NCI-H1694 (cell line): ENCODE measurements at regions not wholly inside any gene's neighbourhood (a gene's known extent, or its start where the extent isn't known, plus 50 kb on each side); places are given as distances from the start of the nearest gene placed in this dataset.
A peak's percentile ranks its signal among the peaks of the same experiment; 100 is the strongest.

Experiments used
- DNase-seq: peaks from one replicate; lab custom pipeline; 2025; lab: John Stamatoyannopoulos, UW

GRCh38 chr16:64826374-64826773 is 295.5 kb downstream of the CDH11 start:
- DNase-seq, result no peak

- peak; percentile 81 for DNase-seq
These were observed 298.3 kb downstream of the CDH11 start for GRCh38 chr16:64823481-64824075.

GRCh38 chr16:64809876-64810629 is 311.8 kb downstream of the CDH11 start:
- DNase-seq, result no peak

GRCh38 chr16:64808474-64808873 is 313.4 kb downstream of the CDH11 start:
- DNase-seq, result no peak

GRCh38 chr16:64791756-64792155 is 330.1 kb downstream of the CDH11 start:
- DNase-seq, result no peak

- no peak for DNase-seq
These were observed 337.2 kb downstream of the CDH11 start for GRCh38 chr16:64784635-64785034.

GRCh38 chr16:64782484-64782883 is 339.4 kb downstream of the CDH11 start:
- no peak for DNase-seq

GRCh38 chr16:64780445-64780844 is 341.4 kb downstream of the CDH11 start:
- no peak for DNase-seq

GRCh38 chr16:64778777-64779176 is 343.1 kb downstream of the CDH11 start:
- DNase-seq, result no peak

- no peak for DNase-seq
These were observed 348.2 kb downstream of the CDH11 start for GRCh38 chr16:64773638-64774037.

- DNase-seq, result no peak
These were observed 348.7 kb downstream of the CDH11 start for GRCh38 chr16:64773184-64773583.

GRCh38 chr16:64771273-64771672 is 350.6 kb downstream of the CDH11 start:
- DNase-seq, result no peak

- no peak for DNase-seq
These were observed 359.7 kb downstream of the CDH11 start for GRCh38 chr16:64762211-64762610.

GRCh38 chr16:64754279-64754678 is 367.6 kb downstream of the CDH11 start:
- DNase-seq, result no peak

- no peak for DNase-seq
These were observed 370.0 kb downstream of the CDH11 start for GRCh38 chr16:64751906-64752305.

GRCh38 chr16:64749346-64749745 is 372.5 kb downstream of the CDH11 start:
- no peak for DNase-seq

- DNase-seq, result no peak
These were observed 376.5 kb downstream of the CDH11 start for GRCh38 chr16:64745258-64745930.

GRCh38 chr16:64742455-64743223 is 379.2 kb downstream of the CDH11 start:
- DNase-seq, result no peak

- DNase-seq, result no peak
These were observed 381.6 kb downstream of the CDH11 start for GRCh38 chr16:64740261-64740660.

- DNase-seq, result no peak
These were observed 383.4 kb downstream of the CDH11 start for GRCh38 chr16:64738321-64738960.

- no peak for DNase-seq
These were observed 385.0 kb downstream of the CDH11 start for GRCh38 chr16:64736857-64737256.

- DNase-seq, result no peak
These were observed 390.0 kb downstream of the CDH11 start for GRCh38 chr16:64731891-64732290.
